ENCODE measurements at regions not wholly inside any gene's neighbourhood (a gene's known extent, or its start where the extent isn't known, plus 50 kb on each side); places are given as distances from the start of the nearest gene placed in this dataset.

GRCh38 chr12:28955931-28956330 lies 193.1 kb upstream of the FAR2 start:
- Histone ChIP-seq H3K23me2 (ENCODE audit: insufficient read length, low read depth, low read length, poor library complexity, severe bottlenecking) (no peaks in the 10 kb centered on the region), H2BK5ac (ENCODE audit: insufficient read length, low read length) (no peak overlapping the region), H3K4me2 (ENCODE audit: insufficient read depth, insufficient read length, low read length) (no peak overlapping the region), H3K9me3 (ENCODE audit: control insufficient read depth, low read depth, low read length) (no peaks in the 10 kb centered on the region), H3K27ac (ENCODE audit: insufficient read length, low read depth, low read length) (no peak overlapping the region), H2BK15ac (ENCODE audit: low read depth, low read length) (no peak overlapping the region), H3K79me2 (ENCODE audit: insufficient read depth, low read length) (no peaks in the 10 kb centered on the region), H2BK12ac (ENCODE audit: insufficient read length, low read depth, low read length) (no peak overlapping the region), H3T11ph (ENCODE audit: low read length) (no peak overlapping the region), H3K18ac (ENCODE audit: insufficient read length, low read depth, low read length) (no peak overlapping the region), H4K91ac (ENCODE audit: insufficient read length, low read depth, low read length) (no peak overlapping the region), H3K79me1 (ENCODE audit: insufficient read depth, low read depth, low read length, poor library complexity, severe bottlenecking) (no peaks in the 10 kb centered on the region), H3K23ac (ENCODE audit: insufficient read length, low read depth, low read length) (no peak overlapping the region), H3K4ac (ENCODE audit: low read depth, low read length) (no peak overlapping the region), H4K5ac (ENCODE audit: insufficient read length, low read depth, low read length) (no peak overlapping the region), H2BK120ac (ENCODE audit: low read depth, low read length, poor library complexity, severe bottlenecking) (no peak overlapping the region), H2AFZ (ENCODE audit: low read length) (no peak overlapping the region), H3K27me3 (ENCODE audit: insufficient read depth, low read length) (no peaks in the 10 kb centered on the region), H3K14ac (ENCODE audit: insufficient read depth, low read length) (no peak overlapping the region), H4K8ac (replicated peaks; ENCODE audit: insufficient read length, low read depth, low read length) (no peak overlapping the region), H3K56ac (ENCODE audit: insufficient read length, low read depth, low read length) (no peak overlapping the region), H2BK20ac (ENCODE audit: low read depth, low read length, poor library complexity, severe bottlenecking) (no peak overlapping the region), H3K9ac (ENCODE audit: extremely low read depth, insufficient read length, low read length) (no peak overlapping the region), H2AK5ac (ENCODE audit: insufficient read length, low read length) (no peak overlapping the region), H4K20me1 (ENCODE audit: control insufficient read depth, insufficient read depth, insufficient read length) (no peaks in the 10 kb centered on the region), H3K4me1 (ENCODE audit: insufficient read depth, low read length) (peaks cover 4% of the 10 kb centered on the region; the same call in 1 of the 2 replicates)
- Mint-ChIP-seq H3K36me3 (ENCODE audit: insufficient read depth in 1 of 3, low read depth in 3 of 3) (no peaks in the 10 kb centered on the region), H3K27me3 (ENCODE audit: low read depth) (no peaks in the 10 kb centered on the region), H3K4me1 (peaks cover 15 to 22% of the 10 kb centered on the region in 2 experiments), H3K9me3 (peaks cover 2 to 3% of the 10 kb centered on the region in 2 experiments; a peak in 2 of 5 replicates), H3K4me3 (no peak overlapping the region), H3K27ac (no peak overlapping the region)
- no peak for DNase-seq
- no peak for TF ChIP-seq CTCF (conservative IDR thresholded peaks at IDR 0.05)

Measured in H9 (cell line).